ENCODE measurements at regions not wholly inside any gene's neighbourhood (a gene's known extent, or its start where the extent isn't known, plus 50 kb on each side); places are given as distances from the start of the nearest gene placed in this dataset.

GRCh38 chr4:45284400-45285085, 558.2 kb upstream of the GNPDA2 start:
- no peak overlapping the region for H3K27ac ChIP-seq (ENCODE audit: low read depth, low read length)
- H3K9me3 ChIP-seq (ENCODE audit: control insufficient read depth, insufficient read depth, low read length): no peaks in the 10 kb centered on the region
- no peaks in the 10 kb centered on the region for H3K79me2 ChIP-seq (ENCODE audit: control insufficient read depth, low read length)
- no peaks in the 10 kb centered on the region for H3K27me3 ChIP-seq (ENCODE audit: control insufficient read depth, low read length)
- no peak overlapping the region for H3K4me3 ChIP-seq (ENCODE audit: low read length)
- no peaks in the 10 kb centered on the region for H4K20me1 ChIP-seq (ENCODE audit: control insufficient read depth, insufficient read depth, low read depth, low read length)
- no peaks in the 10 kb centered on the region for H3K4me1 ChIP-seq (ENCODE audit: control insufficient read depth, low read length)
- no peak overlapping the region for H3K4me2 ChIP-seq (ENCODE audit: low read length)
- no peaks in the 10 kb centered on the region for H3F3A ChIP-seq (ENCODE audit: control insufficient read depth, insufficient read depth)
- no peak for TF ChIP-seq EZH2phosphoT487 (IDR thresholded peaks at IDR 0.05; ENCODE audit: borderline replicate concordance, low read length)
- TF ChIP-seq, protein P1, sequence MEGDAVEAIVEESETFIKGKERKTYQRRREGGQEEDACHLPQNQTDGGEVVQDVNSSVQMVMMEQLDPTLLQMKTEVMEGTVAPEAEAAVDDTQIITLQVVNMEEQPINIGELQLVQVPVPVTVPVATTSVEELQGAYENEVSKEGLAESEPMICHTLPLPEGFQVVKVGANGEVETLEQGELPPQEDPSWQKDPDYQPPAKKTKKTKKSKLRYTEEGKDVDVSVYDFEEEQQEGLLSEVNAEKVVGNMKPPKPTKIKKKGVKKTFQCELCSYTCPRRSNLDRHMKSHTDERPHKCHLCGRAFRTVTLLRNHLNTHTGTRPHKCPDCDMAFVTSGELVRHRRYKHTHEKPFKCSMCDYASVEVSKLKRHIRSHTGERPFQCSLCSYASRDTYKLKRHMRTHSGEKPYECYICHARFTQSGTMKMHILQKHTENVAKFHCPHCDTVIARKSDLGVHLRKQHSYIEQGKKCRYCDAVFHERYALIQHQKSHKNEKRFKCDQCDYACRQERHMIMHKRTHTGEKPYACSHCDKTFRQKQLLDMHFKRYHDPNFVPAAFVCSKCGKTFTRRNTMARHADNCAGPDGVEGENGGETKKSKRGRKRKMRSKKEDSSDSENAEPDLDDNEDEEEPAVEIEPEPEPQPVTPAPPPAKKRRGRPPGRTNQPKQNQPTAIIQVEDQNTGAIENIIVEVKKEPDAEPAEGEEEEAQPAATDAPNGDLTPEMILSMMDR (IDR thresholded peaks at IDR 0.05; ENCODE audit: low read depth, low read length, poor library complexity, severe bottlenecking): no peak
- no peaks in the 10 kb centered on the region for H3K36me3 ChIP-seq (ENCODE audit: control insufficient read depth, low read length)
- H3K9me2 ChIP-seq (replicated peaks; ENCODE audit: control insufficient read depth, low read length): no peaks in the 10 kb centered on the region

GRCh38 chr4:45283352-45283751, 557.0 kb upstream of the GNPDA2 start:
- Histone ChIP-seq H3K9me3 (ENCODE audit: control insufficient read depth, insufficient read depth, low read length) (no peaks in the 10 kb centered on the region), H3K4me2 (ENCODE audit: low read length) (no peak overlapping the region), H3K4me1 (ENCODE audit: control insufficient read depth, low read length) (no peaks in the 10 kb centered on the region), H4K20me1 (ENCODE audit: control insufficient read depth, insufficient read depth, low read depth, low read length) (no peaks in the 10 kb centered on the region), H3K27me3 (ENCODE audit: control insufficient read depth, low read length) (no peaks in the 10 kb centered on the region), H3K9me2 (replicated peaks; ENCODE audit: control insufficient read depth, low read length) (no peaks in the 10 kb centered on the region), H3K79me2 (ENCODE audit: control insufficient read depth, low read length) (no peaks in the 10 kb centered on the region), H3K4me3 (ENCODE audit: low read length) (no peak overlapping the region), H3K27ac (ENCODE audit: low read depth, low read length) (no peak overlapping the region), H3K36me3 (ENCODE audit: control insufficient read depth, low read length) (no peaks in the 10 kb centered on the region), H3F3A (ENCODE audit: control insufficient read depth, insufficient read depth) (no peaks in the 10 kb centered on the region)
- TF ChIP-seq, protein P1 (IDR thresholded peaks at IDR 0.05; ENCODE audit: low read depth, low read length, poor library complexity, severe bottlenecking): no peak
- no peak for TF ChIP-seq EZH2phosphoT487 (IDR thresholded peaks at IDR 0.05; ENCODE audit: borderline replicate concordance, low read length)

DNA sequence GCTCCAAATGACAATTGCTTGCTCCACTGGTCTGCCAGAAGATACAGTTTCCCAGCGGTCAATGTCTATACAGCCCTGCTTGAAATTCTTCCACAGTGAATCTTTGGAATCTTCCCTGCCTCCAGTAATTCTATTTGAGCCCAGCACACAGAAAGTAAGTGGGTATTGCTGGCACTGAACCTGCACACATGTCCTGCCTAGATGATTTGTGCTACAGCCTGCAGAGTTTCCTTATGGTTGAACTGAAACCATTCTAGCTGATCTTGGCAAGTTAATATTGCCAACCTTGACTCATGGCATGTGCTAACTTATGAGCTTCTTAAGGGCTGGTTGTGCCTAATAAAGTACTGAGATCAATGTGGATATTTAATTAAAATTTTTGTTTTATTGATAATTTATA, 553.8 kb upstream of the GNPDA2 start:
- H3K36me3 ChIP-seq (ENCODE audit: control insufficient read depth, low read length): no peaks in the 10 kb centered on the region

More for the DNA sequence above, 553.8 kb upstream of the GNPDA2 start:
- Histone ChIP-seq H4K20me1 (ENCODE audit: control insufficient read depth, insufficient read depth, low read depth, low read length) (no peaks in the 10 kb centered on the region), H3K4me1 (ENCODE audit: control insufficient read depth, low read length) (no peaks in the 10 kb centered on the region), H3K9me2 (replicated peaks; ENCODE audit: control insufficient read depth, low read length) (no peaks in the 10 kb centered on the region), H3K4me2 (ENCODE audit: low read length) (no peak overlapping the region), H3F3A (ENCODE audit: control insufficient read depth, insufficient read depth) (no peaks in the 10 kb centered on the region), H3K79me2 (ENCODE audit: control insufficient read depth, low read length) (no peaks in the 10 kb centered on the region), H3K27ac (ENCODE audit: low read depth, low read length) (no peak overlapping the region), H3K27me3 (ENCODE audit: control insufficient read depth, low read length) (no peaks in the 10 kb centered on the region), H3K9me3 (ENCODE audit: control insufficient read depth, insufficient read depth, low read length) (no peaks in the 10 kb centered on the region), H3K4me3 (ENCODE audit: low read length) (no peak overlapping the region)
- TF ChIP-seq, protein P1 (IDR thresholded peaks at IDR 0.05; ENCODE audit: low read depth, low read length, poor library complexity, severe bottlenecking): no peak
- no peak for TF ChIP-seq EZH2phosphoT487 (IDR thresholded peaks at IDR 0.05; ENCODE audit: borderline replicate concordance, low read length)

Measured in DOHH2 (cell line).